ENCODE measurements at regions not wholly inside any gene's neighbourhood (a gene's known extent, or its start where the extent isn't known, plus 50 kb on each side); places are given as distances from the start of the nearest gene placed in this dataset.

- Histone ChIP-seq H3K27ac (ENCODE audit: low read length) (no peak overlapping the region), H3K4me2 (ENCODE audit: low read length) (no peak overlapping the region), H3F3A (ENCODE audit: insufficient read depth, low read length, poor library complexity, severe bottlenecking) (no peaks in the 10 kb centered on the region), H2AFZ (ENCODE audit: low read depth, low read length) (no peak overlapping the region), H3K36me3 (ENCODE audit: insufficient read depth, low read length) (no peaks in the 10 kb centered on the region), H3K27me3 (ENCODE audit: insufficient read depth, low read depth, low read length) (no peaks in the 10 kb centered on the region), H3K9me3 (ENCODE audit: low read length) (no peaks in the 10 kb centered on the region), H3K79me2 (replicated peaks; ENCODE audit: insufficient read depth, low read length) (no peaks in the 10 kb centered on the region), H3K9me2 (ENCODE audit: insufficient read depth, low read length) (no peaks in the 10 kb centered on the region), H4K20me1 (ENCODE audit: insufficient read depth) (no peaks in the 10 kb centered on the region), H3K4me3 (ENCODE audit: low read length) (no peak overlapping the region), H3K9ac (ENCODE audit: low read length) (no peak overlapping the region)
- TF ChIP-seq POLR2AphosphoS5 (IDR thresholded peaks at IDR 0.05) (no peak), REST (IDR thresholded peaks at IDR 0.05; ENCODE audit: borderline replicate concordance) (no peak), RAD21 (conservative IDR thresholded peaks at IDR 0.05) (no peak), TAF1 (IDR thresholded peaks at IDR 0.05; ENCODE audit: low read depth) (no peak)
Observed at GRCh38 chr14:56894591-56894991, 84.3 kb upstream of the OTX2 start.

GRCh38 chr14:56892959-56893358, 82.7 kb upstream of the OTX2 start:
- Histone ChIP-seq H3K27me3 (ENCODE audit: insufficient read depth, low read depth, low read length) (no peaks in the 10 kb centered on the region), H3K9ac (ENCODE audit: low read length) (no peak overlapping the region), H3K9me3 (ENCODE audit: low read length) (no peaks in the 10 kb centered on the region), H3K79me2 (replicated peaks; ENCODE audit: insufficient read depth, low read length) (no peaks in the 10 kb centered on the region), H3K36me3 (ENCODE audit: insufficient read depth, low read length) (no peaks in the 10 kb centered on the region), H3F3A (ENCODE audit: insufficient read depth, low read length, poor library complexity, severe bottlenecking) (no peaks in the 10 kb centered on the region), H4K20me1 (ENCODE audit: insufficient read depth) (no peaks in the 10 kb centered on the region), H3K4me3 (ENCODE audit: low read length) (no peak overlapping the region), H3K4me2 (ENCODE audit: low read length) (no peak overlapping the region), H2AFZ (ENCODE audit: low read depth, low read length) (no peak overlapping the region), H3K9me2 (ENCODE audit: insufficient read depth, low read length) (no peaks in the 10 kb centered on the region), H3K27ac (ENCODE audit: low read length) (no peak overlapping the region)
- TF ChIP-seq TAF1 (IDR thresholded peaks at IDR 0.05; ENCODE audit: low read depth), result no peak

GRCh38 chr14:56891226-56891625, 80.9 kb upstream of the OTX2 start:
- H3K27me3 ChIP-seq (ENCODE audit: insufficient read depth, low read depth, low read length), result no peaks in the 10 kb centered on the region

More at GRCh38 chr14:56891226-56891625, 80.9 kb upstream of the OTX2 start:
- Histone ChIP-seq H2AFZ (ENCODE audit: low read depth, low read length) (no peak overlapping the region), H3K79me2 (replicated peaks; ENCODE audit: insufficient read depth, low read length) (no peaks in the 10 kb centered on the region), H3K9me3 (ENCODE audit: low read length) (no peaks in the 10 kb centered on the region), H3K9me2 (ENCODE audit: insufficient read depth, low read length) (no peaks in the 10 kb centered on the region), H3K4me2 (ENCODE audit: low read length) (no peak overlapping the region), H3K36me3 (ENCODE audit: insufficient read depth, low read length) (no peaks in the 10 kb centered on the region), H3K4me3 (ENCODE audit: low read length) (no peak overlapping the region), H3K27ac (ENCODE audit: low read length) (no peak overlapping the region), H3K9ac (ENCODE audit: low read length) (no peak overlapping the region), H4K20me1 (ENCODE audit: insufficient read depth) (no peaks in the 10 kb centered on the region), H3F3A (ENCODE audit: insufficient read depth, low read length, poor library complexity, severe bottlenecking) (no peaks in the 10 kb centered on the region)
- TF ChIP-seq EZH2 (IDR thresholded peaks at IDR 0.05; ENCODE audit: borderline replicate concordance, insufficient read depth, low read length, poor library complexity, severe bottlenecking) (no peak), REST (IDR thresholded peaks at IDR 0.05; ENCODE audit: borderline replicate concordance) (no peak), MXI1 (conservative IDR thresholded peaks at IDR 0.05; ENCODE audit: poor library complexity, severe bottlenecking) (no peak), SMC3 (conservative IDR thresholded peaks at IDR 0.05; ENCODE audit: poor library complexity) (no peak), RAD21 (conservative IDR thresholded peaks at IDR 0.05) (no peak), TAF1 (IDR thresholded peaks at IDR 0.05; ENCODE audit: low read depth) (no peak), EP300 (conservative IDR thresholded peaks at IDR 0.05; ENCODE audit: poor library complexity, severe bottlenecking) (no peak), CTCF (IDR thresholded peaks at IDR 0.05; ENCODE audit: poor library complexity, severe bottlenecking) (no peak), POLR2AphosphoS5 (IDR thresholded peaks at IDR 0.05) (no peak)

Data from neural cell (in vitro differentiated cells).